GM10266 (cell line): ENCODE measurements at regions not wholly inside any gene's neighbourhood (a gene's known extent, or its start where the extent isn't known, plus 50 kb on each side); places are given as distances from the start of the nearest gene placed in this dataset.

Source experiments
- DNase-seq: peaks from one replicate; pipeline ENCODE4 v3.0.0; 2012; ENCODE audit errors: extremely low spot score
- CTCF ChIP-seq: IDR thresholded peaks from 2 replicates; pipeline ENCODE4 v1.5.1; 2012; ENCODE audit warnings: mild to moderate bottlenecking, low read depth; ENCODE audit not compliant: control insufficient read depth, insufficient read depth; ENCODE audit errors: missing control alignments

- no peak for TF ChIP-seq CTCF
- no peak for DNase-seq
These were observed 136.2 kb downstream of the PSMG1 start for GRCh38 chr21:39047046-39047445.

- no peak for DNase-seq
- no peak for TF ChIP-seq CTCF
These were observed 136.9 kb downstream of the PSMG1 start for GRCh38 chr21:39046236-39046916.

DNA sequence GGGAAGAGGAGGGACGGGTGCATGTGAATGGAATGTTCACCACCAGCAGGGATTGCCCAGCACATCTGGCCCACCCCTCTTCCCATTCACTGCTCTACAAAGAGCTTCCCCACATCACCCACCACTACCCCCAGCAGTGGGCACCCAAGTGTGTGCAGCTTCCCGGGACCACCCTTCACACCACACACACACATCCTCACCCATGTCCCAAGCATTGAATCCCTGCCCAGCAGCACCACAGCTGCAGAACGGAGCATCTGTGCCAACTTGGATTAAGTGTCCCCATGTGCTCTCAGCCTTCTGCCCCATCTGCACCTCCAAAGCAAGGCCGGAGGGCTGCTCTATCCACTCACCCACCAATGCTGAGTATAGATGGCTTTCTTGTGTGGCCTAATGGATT lies 141.4 kb downstream of the PSMG1 start:
- no peak for TF ChIP-seq CTCF
- no peak for DNase-seq

DNA sequence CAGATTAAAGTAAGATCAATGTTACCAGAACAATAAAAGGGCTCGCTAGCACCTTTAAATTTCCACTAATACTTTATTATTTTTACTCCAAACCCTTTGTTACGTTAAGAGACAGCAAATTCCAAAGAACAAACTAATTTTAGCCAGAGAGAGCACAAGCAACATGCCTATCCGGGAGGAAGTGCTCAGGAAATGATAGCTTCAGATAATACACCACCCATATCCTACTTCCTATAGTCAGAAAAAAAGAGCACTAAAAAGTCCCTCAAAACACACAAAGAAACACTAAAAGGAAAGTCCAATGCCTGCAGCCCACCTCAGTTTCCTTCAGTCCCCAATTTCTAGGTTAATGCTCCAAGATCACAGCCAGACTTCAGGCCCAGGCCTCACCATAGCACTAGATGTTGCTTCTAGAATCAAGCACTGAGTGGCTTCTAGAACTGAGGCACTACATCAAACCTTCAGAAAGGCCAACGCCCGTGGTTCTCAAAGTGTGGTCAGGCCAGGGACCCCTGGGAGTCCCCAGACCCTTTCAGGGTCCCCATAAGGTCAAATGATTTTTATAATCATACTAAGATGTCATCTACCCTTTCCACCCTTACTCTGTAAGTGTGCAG lies 142.6 kb downstream of the PSMG1 start:
- DNase-seq, result no peak
- TF ChIP-seq CTCF, result no peak

DNA sequence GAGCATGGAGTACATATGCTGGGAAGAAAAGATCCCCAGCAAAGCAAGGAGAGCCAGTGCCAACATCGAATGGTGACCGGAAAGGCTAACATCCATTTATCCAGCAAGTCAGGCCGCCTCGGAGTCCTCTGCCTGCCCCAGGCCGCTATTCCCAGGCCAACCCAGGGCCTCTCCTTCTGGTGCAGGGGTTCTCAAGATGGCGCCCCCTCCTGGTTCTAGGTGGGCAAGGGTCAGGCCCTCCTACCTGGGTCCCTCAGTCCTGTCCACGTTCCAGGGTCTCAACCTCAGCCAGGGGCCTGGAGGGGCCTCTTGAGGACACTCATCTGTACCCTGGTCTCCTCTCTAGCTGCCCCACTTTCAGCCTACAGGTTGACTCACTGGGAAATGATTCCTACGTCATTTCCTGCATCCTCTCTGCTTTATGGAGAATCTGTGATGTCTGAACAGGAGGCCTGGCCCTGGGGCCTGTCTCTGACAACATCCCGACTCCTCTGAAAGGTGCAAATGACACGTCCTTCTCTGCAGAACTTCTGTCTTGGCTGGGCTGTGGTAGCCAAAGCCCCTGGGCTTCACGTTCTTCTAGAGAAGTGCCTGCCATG lies 145.3 kb downstream of the PSMG1 start:
- no peak for TF ChIP-seq CTCF
- no peak for DNase-seq

GRCh38 chr21:39036581-39036980 lies 146.7 kb downstream of the PSMG1 start:
- no peak for TF ChIP-seq CTCF
- DNase-seq, result no peak
